Stimulated activated CD4-positive, alpha-beta T cell treated with anti-CD3 and anti-CD28 coated beads, Interleukin-15, amount 100 ng/mL, for 1 hour (primary cell): ENCODE measurements at regions not wholly inside any gene's neighbourhood (a gene's known extent, or its start where the extent isn't known, plus 50 kb on each side); places are given as distances from the start of the nearest gene placed in this dataset.
"Not testable (repeated sequence)": the region's sequence is repeated elsewhere in the genome, so short reads cannot be mapped to it uniquely, and the experiment has no call there.

ENCODE experiments used
- DNase-seq, 2 donors: peaks; one replicate each; pipeline ENCODE4 v3.0.0-alpha.2; 2020; ENCODE audit warnings: low read depth in 1 of 2, low spot score in 1 of 2

DNA sequence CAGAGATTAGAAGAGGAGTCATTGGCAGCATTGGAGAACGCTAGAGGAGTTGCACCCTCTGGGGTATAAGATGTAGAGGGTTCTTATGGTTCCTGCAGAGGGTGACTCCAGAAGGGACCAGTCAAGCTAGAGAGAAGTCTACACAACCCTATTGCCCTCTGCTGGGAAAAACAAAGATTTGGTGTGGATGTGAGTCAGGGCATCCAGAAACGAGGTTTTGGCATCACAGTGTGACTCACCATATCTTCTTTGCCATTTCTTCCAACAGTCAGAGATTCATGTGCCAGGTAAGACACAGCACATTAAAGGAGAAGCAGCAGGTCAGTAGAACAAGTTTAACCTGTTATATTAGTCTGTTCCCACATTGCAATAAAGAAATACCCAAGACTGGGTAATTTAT is 598.8 kb downstream of the MAFB start:
- no peak for DNase-seq

DNA sequence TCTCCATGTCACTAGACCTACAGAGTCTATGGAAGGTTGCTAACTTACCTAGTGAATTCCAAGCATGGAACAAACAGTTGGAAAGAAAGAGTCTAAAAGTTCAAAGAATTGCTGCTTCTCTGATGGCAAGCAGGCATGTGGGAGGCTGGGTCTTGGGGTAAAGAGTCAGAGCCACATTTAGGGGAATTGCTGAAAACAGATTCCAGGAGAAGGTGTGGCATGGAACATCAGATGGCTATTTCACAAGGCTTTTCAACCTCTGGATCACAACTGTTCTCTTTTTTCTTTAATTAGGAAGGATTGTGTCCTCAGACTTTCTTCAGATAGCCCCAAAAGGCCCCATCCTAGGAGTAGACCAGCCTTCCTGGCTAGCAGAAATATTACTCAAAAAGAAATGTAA is 601.5 kb downstream of the MAFB start:
- DNase-seq: no peak

DNA sequence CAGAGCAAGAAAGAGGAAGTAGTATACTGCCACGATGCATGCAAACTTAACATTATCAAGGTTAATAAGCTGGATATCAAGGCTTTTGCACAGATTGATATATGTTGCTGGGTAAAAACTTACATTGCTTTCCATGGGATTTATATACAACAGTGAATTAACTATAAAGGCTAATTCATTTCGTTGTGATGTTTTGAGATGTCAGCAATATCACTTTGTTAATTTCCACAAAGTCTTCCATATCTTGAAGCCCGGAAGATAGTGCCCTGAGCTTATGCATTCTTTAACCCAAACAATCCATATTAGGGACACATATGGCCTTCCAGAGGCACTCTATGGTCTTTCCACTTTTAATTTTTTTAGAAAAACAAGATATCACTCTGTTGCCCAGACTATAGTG is 603.5 kb downstream of the MAFB start:
- no peak for DNase-seq

DNA sequence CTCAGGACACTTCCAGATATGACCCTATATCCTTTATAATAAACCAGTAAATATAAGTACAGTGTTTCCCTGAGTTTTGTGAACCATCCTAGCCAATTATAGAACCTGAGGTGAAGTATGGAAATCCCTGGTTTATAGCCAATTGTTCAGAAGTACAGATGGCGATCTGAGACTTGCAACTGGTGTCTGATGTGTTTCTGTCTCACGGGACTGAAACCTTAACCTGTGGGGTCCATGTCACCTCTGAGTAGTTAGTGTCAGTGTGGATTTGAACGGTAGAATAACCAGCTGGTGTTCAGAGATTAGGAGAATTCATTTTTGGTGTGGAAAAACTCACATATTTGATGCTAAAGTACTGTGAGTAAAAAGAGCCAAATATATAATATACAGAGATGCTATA is 606.6 kb downstream of the MAFB start:
- no peak for DNase-seq

DNA sequence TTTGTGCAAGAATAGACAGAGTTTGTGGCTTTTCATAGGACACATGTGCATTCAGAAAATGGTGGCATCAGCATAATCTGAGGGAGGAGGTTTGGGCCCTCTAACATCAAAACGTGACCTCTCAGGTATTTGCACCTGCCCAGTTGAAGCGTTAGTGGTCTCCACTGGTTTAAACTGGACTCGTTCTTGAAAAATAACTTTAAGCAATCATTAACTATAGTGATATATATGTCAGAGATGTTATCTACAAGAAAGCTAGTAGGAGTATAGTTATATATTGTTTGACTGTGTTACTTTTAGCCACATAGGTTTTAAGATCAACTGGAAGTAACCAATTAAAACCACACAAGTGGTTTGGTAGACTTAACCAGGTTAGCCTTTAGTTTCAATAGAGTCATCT is 607.4 kb downstream of the MAFB start:
- DNase-seq: no peak

DNA sequence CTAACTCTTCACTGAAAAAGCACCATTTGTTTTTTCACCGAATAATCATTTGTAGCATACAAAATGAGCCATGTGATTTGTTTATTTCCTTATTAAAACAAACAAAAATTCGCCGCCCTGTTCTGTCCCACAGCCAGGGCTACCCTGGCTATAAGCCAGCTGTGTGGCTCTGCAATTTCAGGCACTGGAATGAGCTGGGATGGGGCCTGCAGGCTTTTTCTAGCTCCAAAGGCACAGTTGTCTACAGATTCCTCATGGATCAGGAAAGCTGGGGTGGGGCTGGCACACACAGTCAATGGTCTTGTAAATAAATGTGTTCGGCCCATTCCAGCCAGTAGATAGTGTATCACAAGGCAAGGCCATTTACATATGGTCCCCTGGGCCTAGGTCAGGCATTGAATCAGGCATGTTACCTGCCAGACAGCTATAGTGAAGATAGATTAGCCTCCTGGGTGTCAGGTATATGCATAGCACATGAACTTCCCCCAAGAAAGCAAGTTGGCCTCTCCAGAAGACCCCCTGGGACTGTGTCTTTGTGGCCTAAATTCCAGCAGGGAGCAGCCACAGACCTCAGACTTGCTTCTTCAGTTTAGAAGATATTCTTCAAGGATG is 608.9 kb downstream of the MAFB start:
- DNase-seq: no peak

DNA sequence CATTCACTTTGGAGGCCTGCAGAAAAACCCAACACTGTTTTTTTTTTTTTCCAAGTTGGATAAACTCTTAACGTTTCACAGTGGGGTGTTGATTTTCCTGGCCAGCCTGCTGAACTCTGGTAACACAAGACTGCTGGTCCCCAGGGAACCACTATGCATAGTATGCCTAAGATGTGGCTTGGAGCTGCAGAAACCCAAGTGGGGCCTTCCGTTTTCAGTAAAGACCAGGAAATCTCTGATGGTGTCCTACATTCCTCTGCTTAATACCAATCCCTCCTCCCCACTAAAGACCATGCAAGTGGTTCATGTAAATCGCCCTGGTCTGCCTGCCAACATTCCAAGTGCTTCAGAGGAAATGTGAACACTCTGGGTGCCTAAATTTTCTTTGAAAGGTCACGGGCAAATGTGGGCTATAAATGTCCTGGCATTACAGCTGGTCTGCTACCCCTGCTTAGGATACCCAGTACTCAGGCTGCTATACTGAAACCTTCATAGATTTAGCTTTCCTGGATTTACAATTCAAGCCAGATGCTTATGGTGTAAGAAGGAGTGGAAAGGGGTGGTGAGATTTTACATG is 615.4 kb downstream of the MAFB start:
- DNase-seq: no peak

DNA sequence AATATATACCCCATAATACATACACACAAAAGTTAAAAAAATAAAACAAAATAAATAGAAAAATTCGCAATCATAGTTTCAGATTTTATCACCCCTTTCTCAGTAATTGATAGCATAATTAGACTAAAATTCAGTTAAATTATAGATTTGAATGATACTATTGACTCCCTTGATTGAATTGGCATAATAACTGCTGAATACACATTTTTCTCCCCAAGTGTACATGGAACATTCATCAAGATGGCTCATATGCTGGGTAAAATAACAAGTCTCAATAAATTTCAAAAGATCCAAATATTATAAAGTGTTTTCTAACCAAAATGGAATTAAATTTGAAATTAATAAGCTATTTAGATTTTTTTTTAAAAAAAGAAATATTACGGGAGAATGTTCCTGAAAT is 616.1 kb downstream of the MAFB start:
- DNase-seq: no peak

DNA sequence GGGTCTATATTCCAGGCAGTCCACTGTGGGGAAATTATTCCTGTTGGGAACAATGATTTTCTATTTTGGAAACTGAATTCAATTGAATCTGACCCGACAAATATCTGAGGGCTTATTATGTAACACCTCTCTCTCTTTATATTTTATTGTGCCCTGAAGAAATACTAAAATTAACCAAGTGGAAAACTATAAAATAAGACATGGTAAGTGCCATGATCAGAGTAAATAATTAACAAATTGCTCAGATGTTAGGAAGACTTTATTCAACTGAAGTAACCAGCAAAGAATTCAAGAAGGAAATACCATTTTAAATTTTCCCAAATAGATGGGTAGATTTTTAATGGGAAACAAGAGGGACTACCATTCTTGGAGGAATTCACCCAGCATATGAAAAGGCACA is 632.9 kb downstream of the MAFB start:
- DNase-seq: no peak

DNA sequence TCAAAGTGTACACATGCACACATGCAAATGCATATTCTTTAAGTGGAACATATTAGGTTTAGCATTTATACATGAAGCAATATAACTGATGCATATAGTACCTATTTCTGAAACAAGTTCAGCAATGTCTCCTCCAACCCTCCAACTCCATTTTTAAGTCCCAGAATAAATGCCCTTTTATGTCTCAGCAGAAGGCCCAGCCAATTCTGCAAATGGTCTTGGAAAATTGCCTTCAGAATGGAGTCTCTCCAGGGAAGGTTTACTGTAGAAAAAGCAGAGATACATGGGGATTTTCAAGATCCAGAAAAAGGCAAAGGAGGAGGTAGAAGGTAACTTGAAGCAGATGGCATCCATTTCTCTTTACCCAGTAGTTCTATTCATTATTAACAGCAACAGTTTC is 633.3 kb downstream of the MAFB start:
- DNase-seq: no peak

DNA sequence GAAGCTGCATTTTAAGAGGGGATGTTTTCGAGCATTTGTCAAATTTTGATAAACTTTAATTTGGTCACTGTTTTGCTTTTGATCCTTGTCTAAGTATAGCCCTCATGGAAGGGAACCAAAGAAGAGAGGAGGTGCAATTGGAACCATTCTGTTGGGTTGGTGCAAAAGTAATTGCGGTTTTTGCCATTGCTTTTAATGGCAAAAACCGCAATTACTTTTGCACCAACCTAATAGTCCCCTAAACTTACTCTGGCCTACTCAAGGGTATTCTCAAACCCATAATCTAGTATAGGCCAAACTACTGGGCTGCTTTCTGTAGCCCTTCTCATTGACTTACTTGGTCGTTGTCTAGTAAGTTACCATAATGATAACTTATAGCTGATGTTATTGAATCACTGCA is 634.7 kb downstream of the MAFB start:
- DNase-seq: no peak

DNA sequence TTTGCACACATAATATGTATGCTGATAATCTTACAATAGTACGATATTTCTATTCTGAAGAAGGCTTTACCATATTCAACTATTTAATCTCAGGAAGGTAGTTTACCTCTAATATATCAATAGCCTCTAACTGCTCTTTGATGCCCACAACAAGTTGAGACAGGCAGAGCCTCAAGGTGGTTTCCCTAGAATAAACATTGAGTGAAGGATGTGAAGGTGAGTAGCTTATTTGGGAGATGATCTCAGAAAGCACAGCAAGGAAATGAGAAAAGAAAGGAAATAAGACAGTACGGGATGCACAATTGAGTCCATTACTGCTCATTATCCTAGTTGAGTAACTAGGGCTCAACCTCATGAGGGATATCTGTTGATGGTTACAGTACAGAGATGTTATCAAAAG is 638.4 kb downstream of the MAFB start:
- no peak for DNase-seq

DNA sequence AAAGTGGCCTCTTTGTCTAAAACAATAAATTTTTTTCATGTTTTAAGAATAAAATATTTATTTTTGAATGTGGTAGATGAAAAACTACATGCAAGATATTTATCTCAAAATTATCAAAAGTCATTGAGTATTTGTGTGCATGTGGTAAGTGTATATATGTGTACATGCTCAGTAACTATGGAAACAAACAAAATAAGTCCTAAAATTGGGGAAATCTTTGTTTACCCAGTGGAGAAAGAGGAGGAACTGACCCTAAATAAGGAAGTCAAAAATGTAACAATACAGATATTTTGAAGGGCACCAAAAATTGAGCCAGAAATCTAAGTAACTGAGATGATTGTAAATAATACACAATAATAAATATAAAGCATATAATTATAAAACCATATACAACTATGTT is 639.2 kb downstream of the MAFB start:
- DNase-seq: no peak

DNA sequence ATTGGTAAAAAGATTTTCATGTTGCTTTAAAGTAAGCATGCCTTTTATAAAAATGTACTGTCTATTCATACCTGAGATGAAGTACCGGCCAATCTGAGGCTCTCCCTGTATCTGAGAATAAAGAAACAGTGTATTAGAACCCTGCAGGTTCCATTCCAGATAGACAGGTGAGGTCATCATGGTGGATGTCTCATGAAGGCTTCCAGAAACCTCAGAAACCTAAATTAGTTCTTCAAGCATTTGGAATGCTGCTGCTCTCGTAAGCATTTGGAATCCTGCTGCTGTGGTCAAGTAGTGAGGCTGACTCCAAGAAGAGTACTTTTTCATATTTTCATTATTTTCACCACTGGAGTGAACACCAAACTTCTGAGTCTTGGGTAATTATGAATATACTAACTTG is 642.3 kb downstream of the MAFB start:
- DNase-seq: no peak

DNA sequence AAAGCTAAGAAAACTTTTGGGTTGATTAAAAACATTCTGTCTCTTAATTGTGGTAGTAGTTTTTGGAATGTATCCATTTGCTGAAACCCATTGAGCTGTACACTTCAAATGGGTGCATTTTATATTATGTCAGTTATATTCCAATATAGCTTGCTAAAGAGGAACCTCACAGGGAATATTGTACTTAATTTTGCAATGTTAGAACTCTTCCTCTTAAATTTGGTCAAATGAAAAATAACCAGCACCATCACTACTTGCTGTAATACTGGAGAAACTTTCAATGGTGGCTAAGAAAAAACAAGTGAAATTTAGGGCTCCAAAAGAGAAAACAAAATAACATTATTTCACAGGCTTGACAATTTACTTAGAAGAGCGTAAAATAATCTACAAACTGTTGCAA is 651.5 kb downstream of the MAFB start:
- no peak for DNase-seq

DNA sequence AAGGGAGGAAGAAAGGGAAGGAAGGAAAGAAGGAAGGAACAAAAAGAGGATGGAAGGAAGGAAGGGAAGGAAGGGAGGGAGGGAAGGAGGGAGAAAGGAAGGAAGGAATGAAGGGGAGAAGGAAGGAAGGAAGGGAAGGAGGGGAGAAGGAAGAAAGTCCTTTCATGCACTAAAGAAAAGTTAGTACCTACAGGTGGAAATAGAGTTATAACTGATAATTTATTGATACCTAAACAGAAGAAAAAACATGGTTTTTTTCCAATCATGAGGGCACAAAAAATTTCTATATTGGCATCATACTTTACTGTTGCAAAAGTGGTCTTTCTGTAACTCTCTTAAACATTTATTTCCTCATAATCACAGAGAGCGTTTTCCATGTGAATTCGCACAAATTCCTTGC is 659.4 kb downstream of the MAFB start:
- no peak for DNase-seq

DNA sequence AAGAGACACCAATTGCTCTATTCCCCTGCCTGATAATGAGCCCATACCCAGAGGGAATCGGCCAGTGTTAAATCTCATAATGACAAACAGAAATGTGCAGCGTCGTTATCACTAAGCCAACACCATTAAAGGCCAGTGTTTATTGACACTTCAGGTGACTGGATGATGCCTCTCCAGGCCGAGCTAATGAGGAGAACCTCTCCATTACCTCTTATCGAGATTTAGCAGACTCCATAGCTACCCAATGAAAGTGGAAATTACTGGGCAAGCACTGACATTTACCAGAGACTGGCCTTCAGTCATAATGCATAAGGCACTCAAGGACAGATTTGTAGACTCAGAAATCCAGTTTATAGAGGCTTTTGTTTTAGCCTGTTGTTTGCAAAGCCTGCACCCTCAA is 669.5 kb downstream of the MAFB start:
- no peak for DNase-seq

DNA sequence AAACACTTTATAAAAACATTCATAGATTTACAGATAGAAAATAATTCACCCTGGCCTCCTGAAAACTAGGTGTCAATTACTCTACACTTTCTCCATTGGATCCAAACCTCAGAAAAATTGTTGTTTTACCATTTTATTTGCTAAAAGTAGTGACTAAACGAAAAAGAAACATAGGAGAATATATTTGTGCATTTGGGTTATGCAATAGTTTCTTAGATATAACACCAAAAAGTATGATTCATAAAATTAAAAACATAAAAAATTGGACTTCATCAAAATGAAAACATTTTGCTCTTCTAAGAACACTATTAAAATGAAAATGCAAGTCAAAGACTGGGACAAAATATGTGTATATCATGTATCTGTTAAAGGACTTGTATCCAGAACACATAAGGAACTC is 671.3 kb downstream of the MAFB start:
- DNase-seq: no peak

DNA sequence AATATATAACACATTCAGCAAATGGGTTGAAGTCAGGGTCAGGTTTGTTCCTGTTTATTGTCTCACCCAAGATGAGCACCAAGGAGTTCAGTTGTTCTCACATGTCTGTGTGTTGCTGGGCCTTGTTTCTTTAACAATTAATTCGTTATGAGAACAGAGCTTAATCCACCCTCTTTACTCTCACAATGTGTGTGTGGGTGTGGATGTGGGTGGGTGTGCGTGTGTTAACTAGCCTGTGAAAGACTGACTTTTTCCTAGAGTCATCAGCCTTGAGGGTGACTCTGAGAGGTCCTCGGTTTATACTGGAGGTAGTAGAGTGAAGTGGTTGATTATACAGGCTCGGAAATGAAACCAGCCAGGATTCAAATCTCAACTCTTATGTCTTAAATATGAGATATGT is 672.1 kb downstream of the MAFB start:
- DNase-seq: no peak

DNA sequence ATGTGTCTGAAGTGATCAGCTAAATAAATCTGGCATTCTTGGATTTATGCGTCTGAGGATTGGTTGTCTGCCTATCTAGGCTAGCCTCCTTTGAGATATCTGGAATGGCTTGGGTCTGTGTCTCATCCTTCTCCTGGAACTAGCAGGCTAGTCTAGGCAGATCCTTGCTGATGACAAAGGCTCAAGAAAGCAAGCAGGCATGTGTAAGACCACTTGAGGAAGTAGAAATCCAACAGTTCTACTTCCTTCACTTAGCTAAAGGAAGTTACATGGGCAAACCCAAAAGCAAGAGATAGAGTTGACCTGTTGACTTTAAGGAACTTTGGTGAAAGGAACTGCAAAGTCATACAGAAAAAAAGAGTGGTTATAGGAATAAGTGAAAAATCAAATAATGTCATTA is 672.6 kb downstream of the MAFB start:
- no peak for DNase-seq

DNA sequence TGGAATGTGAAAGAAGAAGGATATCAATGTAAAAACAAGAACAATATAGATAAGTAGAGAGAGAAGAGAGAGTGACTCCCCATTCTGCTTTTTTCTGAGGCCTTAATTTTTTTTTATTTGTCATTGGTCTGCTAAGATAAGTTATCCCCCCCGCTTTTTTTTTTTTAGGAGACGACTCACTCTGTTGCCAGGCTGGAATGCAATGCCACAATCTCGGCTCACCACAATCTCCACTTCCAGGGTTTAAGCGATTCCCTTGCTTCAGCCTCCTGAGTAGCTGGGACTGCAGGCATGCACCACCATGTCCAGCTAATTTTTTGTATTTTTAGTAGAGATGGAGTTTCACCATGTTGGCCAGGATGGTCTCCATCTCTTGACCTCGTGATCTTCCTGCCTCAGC is 677.0 kb downstream of the MAFB start:
- not testable (repeated sequence) for DNase-seq

DNA sequence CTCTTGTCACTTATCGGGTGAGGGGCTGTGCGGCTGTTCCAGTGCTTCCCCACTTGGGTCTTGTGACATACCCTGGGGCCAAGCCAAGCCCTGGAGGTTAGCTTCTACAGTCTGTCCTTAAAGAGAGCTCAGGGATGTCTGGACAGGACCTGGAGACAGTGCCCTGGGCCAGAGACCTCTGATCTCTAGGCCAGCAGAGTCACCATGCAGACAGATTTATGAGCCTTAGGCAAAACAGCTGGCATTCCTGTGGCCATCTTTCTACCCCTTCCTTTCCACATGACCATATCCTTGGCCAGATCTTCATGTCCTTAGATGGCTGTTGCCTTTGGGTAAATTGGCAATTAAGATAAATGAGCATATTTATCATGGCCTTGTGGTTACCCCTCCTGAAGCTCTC is 678.6 kb downstream of the MAFB start:
- no peak for DNase-seq

DNA sequence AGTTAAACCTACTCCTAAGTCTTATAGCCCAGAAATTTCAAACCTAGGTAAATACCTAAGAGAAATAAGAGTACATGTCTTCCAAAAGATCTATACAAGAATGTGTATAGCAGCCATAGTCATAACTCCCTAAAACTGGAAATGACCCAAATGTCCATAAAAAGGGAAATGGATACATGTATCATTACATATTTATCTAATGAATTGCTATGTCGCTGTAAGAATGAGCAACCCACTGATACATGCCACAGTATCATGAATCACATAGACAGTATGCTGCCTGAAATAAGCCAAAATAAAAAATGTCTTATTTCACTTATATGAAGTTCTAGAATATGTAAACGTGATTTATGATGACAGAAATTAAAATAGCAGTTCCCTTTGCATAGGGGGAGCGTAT is 679.5 kb downstream of the MAFB start:
- no peak for DNase-seq

DNA sequence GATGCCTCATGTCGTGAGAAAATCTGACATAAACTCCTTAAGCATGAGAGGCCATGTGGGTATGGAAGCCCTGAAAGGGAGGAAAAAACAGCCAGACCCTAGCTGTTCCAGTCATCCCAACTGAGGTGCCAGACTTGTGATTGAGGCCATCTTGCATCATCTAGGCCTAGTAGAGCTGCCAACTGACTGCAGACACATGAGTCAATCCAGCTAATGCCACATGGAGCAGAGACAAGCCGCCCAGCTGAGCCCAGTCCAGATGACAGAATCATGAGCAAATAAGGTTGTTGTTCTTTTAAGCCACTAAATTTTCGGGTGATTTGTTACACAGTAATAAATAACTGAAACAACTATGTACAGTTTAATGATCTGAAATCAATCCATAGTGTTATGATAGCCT is 680.9 kb downstream of the MAFB start:
- DNase-seq: no peak
